GM12878 (cell line): ENCODE measurements at regions not wholly inside any gene's neighbourhood (a gene's known extent, or its start where the extent isn't known, plus 50 kb on each side); places are given as distances from the start of the nearest gene placed in this dataset.

Source experiments
- CHD2 ChIP-seq: IDR thresholded peaks from 2 replicates; pipeline ENCODE4 v1.6.1; 2011; ENCODE audit warnings: low read depth, low read length, improper control_type of control experiment, borderline replicate concordance
- EZH2 ChIP-seq: IDR thresholded peaks from 2 replicates; pipeline ENCODE4 v1.6.1; 2012; ENCODE audit warnings: low read depth, mild to moderate bottlenecking, control low read depth, inconsistent platforms, low read length, borderline replicate concordance; ENCODE audit not compliant: control insufficient read depth
- NBN ChIP-seq: fragments of 450-650 bp; IDR thresholded peaks from 2 replicates; pipeline ENCODE4 v1.6.1; 2016
- POLR2A ChIP-seq: IDR thresholded peaks from 2 replicates; pipeline ENCODE4 v1.6.1; 2011; ENCODE audit warnings: low read depth, mild to moderate bottlenecking, low read length
- SIN3A ChIP-seq: IDR thresholded peaks from 2 replicates; pipeline ENCODE4 v1.6.1; 2012; ENCODE audit warnings: low read depth, low read length, improper control_type of control experiment
- ZNF274 ChIP-seq: IDR thresholded peaks from one replicate; pipeline ENCODE4 v1.8.0; 2011; ENCODE audit not compliant: insufficient read length, insufficient read depth
- TF ChIP-seq, protein P1 (sequence below), 3 experiments: IDR thresholded peaks in 2 of 3; conservative IDR thresholded peaks in 1 of 3; 2 replicates each; pipeline ENCODE4 v1.5.1; 2011; ENCODE audit warnings: low read depth in 3 of 3, low read length in 3 of 3, mild to moderate bottlenecking in 3 of 3, control low read depth in 2 of 3, moderate library complexity in 2 of 3, inconsistent platforms in 1 of 3, mixed read lengths in 1 of 3; ENCODE audit not compliant: control insufficient read depth in 2 of 3, insufficient read depth in 1 of 3; ENCODE audit errors: extremely low read depth in 1 of 3

- TF ChIP-seq SIN3A (no peak), CHD2 (no peak), POLR2A (no peak), EZH2 (no peak), ZNF274 (no peak), NBN (no peak)
- TF ChIP-seq, protein P1, sequence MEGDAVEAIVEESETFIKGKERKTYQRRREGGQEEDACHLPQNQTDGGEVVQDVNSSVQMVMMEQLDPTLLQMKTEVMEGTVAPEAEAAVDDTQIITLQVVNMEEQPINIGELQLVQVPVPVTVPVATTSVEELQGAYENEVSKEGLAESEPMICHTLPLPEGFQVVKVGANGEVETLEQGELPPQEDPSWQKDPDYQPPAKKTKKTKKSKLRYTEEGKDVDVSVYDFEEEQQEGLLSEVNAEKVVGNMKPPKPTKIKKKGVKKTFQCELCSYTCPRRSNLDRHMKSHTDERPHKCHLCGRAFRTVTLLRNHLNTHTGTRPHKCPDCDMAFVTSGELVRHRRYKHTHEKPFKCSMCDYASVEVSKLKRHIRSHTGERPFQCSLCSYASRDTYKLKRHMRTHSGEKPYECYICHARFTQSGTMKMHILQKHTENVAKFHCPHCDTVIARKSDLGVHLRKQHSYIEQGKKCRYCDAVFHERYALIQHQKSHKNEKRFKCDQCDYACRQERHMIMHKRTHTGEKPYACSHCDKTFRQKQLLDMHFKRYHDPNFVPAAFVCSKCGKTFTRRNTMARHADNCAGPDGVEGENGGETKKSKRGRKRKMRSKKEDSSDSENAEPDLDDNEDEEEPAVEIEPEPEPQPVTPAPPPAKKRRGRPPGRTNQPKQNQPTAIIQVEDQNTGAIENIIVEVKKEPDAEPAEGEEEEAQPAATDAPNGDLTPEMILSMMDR (IDR thresholded peaks at IDR 0.05 in 2 of 3, conservative IDR thresholded peaks at IDR 0.05 in 1 of 3; ENCODE audit: control insufficient read depth in 2 of 3, extremely low read depth in 1 of 3, insufficient read depth in 1 of 3, low read depth in 3 of 3, low read length in 3 of 3) = no peak
These were observed 105.1 kb upstream of the HS6ST1 start for GRCh38 chr2:128423788-128424165.
